Osteocyte (in vitro differentiated cells): ENCODE measurements at regions not wholly inside any gene's neighbourhood (a gene's known extent, or its start where the extent isn't known, plus 50 kb on each side); places are given as distances from the start of the nearest gene placed in this dataset.
"Not testable (repeated sequence)": the region's sequence is repeated elsewhere in the genome, so short reads cannot be mapped to it uniquely, and the experiment has no call there.

ENCODE experiments used
- DNase-seq: peaks from one replicate; pipeline ENCODE4 v3.0.0; 2021; ENCODE audit warnings: mixed read lengths; ENCODE audit not compliant: unreplicated experiment; ENCODE audit errors: extremely low spot score
- H3K27ac Mint-ChIP-seq: one replicate; pipeline ENCODE4 v1.8.0; 2021; ENCODE audit warnings: mild to moderate bottlenecking, mixed read lengths; ENCODE audit not compliant: unreplicated experiment
- H3K27me3 Mint-ChIP-seq: one replicate; pipeline ENCODE4 v1.8.0; 2021; ENCODE audit warnings: mixed read lengths; ENCODE audit not compliant: unreplicated experiment
- H3K36me3 Mint-ChIP-seq: one replicate; pipeline ENCODE4 v1.8.0; 2021; ENCODE audit warnings: mixed read lengths; ENCODE audit not compliant: unreplicated experiment
- H3K4me1 Mint-ChIP-seq: one replicate; pipeline ENCODE4 v1.8.0; 2021; ENCODE audit warnings: mixed read lengths; ENCODE audit not compliant: unreplicated experiment
- H3K4me3 Mint-ChIP-seq: one replicate; pipeline ENCODE4 v1.8.0; 2021; ENCODE audit warnings: mild to moderate bottlenecking, moderate library complexity, mixed read lengths; ENCODE audit not compliant: unreplicated experiment
- H3K9me3 Mint-ChIP-seq: one replicate; pipeline ENCODE4 v1.8.0; 2021; ENCODE audit warnings: mixed read lengths; ENCODE audit not compliant: unreplicated experiment
- CTCF ChIP-seq: fragments of 200-600 bp; sonication (generic); IDR thresholded peaks from 2 replicates; pipeline ENCODE4 v1.5.0; 2021; ENCODE audit warnings: antibody characterized with exemption, mild to moderate bottlenecking, moderate library complexity

GRCh38 chr4:26017531-26017930 is 103.5 kb downstream of the SMIM20 start:
- Mint-ChIP-seq H3K36me3 (peaks cover 3% of the 10 kb centered on the region), H3K27me3 (peaks cover 19% of the 10 kb centered on the region), H3K4me1 (peaks cover 32% of the 10 kb centered on the region), H3K9me3 (no peaks in the 10 kb centered on the region), H3K27ac (no peak overlapping the region), H3K4me3 (no peak overlapping the region)
- no peak for TF ChIP-seq CTCF
- no peak for DNase-seq

GRCh38 chr4:26017961-26018700 is 104.1 kb downstream of the SMIM20 start:
- Mint-ChIP-seq H3K27me3 (peaks cover 13% of the 10 kb centered on the region), H3K4me1 (peaks cover 38% of the 10 kb centered on the region)
- H3K4me3 Mint-ChIP-seq, H3K27ac Mint-ChIP-seq, H3K36me3 Mint-ChIP-seq, H3K9me3 Mint-ChIP-seq, DNase-seq: not testable (repeated sequence)

- Mint-ChIP-seq H3K27me3 (peaks cover 2% of the 10 kb centered on the region), H3K9me3 (no peaks in the 10 kb centered on the region), H3K36me3 (peaks cover 3% of the 10 kb centered on the region), H3K4me3 (no peak overlapping the region), H3K4me1 (peaks cover 40% of the 10 kb centered on the region), H3K27ac (no peak overlapping the region)
- DNase-seq = no peak
- no peak for TF ChIP-seq CTCF
Measured at GRCh38 chr4:26020083-26020668, 106.2 kb downstream of the SMIM20 start.

GRCh38 chr4:26020881-26021280 is 106.9 kb downstream of the SMIM20 start:
- Mint-ChIP-seq H3K27me3 (peaks cover 8% of the 10 kb centered on the region), H3K4me3 (no peak overlapping the region), H3K9me3 (no peaks in the 10 kb centered on the region), H3K27ac (no peak overlapping the region), H3K36me3 (peaks cover 3% of the 10 kb centered on the region), H3K4me1 (peaks cover 36% of the 10 kb centered on the region)
- TF ChIP-seq CTCF = no peak
- no peak for DNase-seq

- peak overlapping the region; percentile 72 for H3K27ac Mint-ChIP-seq
- H3K4me1 Mint-ChIP-seq = peaks cover 36% of the 10 kb centered on the region
- TF ChIP-seq CTCF = no peak
- H3K27me3 Mint-ChIP-seq = peaks cover 9% of the 10 kb centered on the region
- H3K9me3 Mint-ChIP-seq = no peaks in the 10 kb centered on the region
- H3K4me3 Mint-ChIP-seq = no peak overlapping the region
- H3K36me3 Mint-ChIP-seq = peaks cover 3% of the 10 kb centered on the region
- DNase-seq = no peak
Measured at GRCh38 chr4:26021417-26022345, 107.7 kb downstream of the SMIM20 start.
